Fibroblast of lung (primary cell): ENCODE measurements at regions not wholly inside any gene's neighbourhood (a gene's known extent, or its start where the extent isn't known, plus 50 kb on each side); places are given as distances from the start of the nearest gene placed in this dataset.

Source experiments
- EZH2 ChIP-seq: IDR thresholded peaks from 2 replicates; pipeline ENCODE4 v1.5.1; 2012; ENCODE audit warnings: low read length, control low read depth, mild to moderate bottlenecking; ENCODE audit errors: missing control alignments
- TF ChIP-seq, protein P1 (sequence below), 2 donors: IDR thresholded peaks in 1 of 2; conservative IDR thresholded peaks in 1 of 2; 1 replicate in 1 of 2; 2 replicates in 1 of 2; pipeline ENCODE4 v1.5.1; 2011 to 2012; ENCODE audit warnings: low read length in 2 of 2, control low read depth in 1 of 2, inconsistent platforms in 1 of 2, low read depth in 1 of 2, mild to moderate bottlenecking in 1 of 2

GRCh38 chr6:139474145-139475108 lies 100.0 kb upstream of the CITED2 start:
- TF ChIP-seq EZH2 = no peak
- TF ChIP-seq, protein P1, sequence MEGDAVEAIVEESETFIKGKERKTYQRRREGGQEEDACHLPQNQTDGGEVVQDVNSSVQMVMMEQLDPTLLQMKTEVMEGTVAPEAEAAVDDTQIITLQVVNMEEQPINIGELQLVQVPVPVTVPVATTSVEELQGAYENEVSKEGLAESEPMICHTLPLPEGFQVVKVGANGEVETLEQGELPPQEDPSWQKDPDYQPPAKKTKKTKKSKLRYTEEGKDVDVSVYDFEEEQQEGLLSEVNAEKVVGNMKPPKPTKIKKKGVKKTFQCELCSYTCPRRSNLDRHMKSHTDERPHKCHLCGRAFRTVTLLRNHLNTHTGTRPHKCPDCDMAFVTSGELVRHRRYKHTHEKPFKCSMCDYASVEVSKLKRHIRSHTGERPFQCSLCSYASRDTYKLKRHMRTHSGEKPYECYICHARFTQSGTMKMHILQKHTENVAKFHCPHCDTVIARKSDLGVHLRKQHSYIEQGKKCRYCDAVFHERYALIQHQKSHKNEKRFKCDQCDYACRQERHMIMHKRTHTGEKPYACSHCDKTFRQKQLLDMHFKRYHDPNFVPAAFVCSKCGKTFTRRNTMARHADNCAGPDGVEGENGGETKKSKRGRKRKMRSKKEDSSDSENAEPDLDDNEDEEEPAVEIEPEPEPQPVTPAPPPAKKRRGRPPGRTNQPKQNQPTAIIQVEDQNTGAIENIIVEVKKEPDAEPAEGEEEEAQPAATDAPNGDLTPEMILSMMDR (conservative IDR thresholded peaks at IDR 0.05 in 1 of 2, IDR thresholded peaks at IDR 0.05 in 1 of 2; ENCODE audit: low read depth in 1 of 2, low read length in 2 of 2) = no peak
